Transverse colon (tissue), 4 donors: ENCODE measurements at regions not wholly inside any gene's neighbourhood (a gene's known extent, or its start where the extent isn't known, plus 50 kb on each side); places are given as distances from the start of the nearest gene placed in this dataset.

Source experiments
- DNase-seq: peaks from one replicate; pipeline ENCODE4 v3.0.0-alpha.2; 2019
- H3K27ac ChIP-seq, 4 donors: fragments of 200-600 bp; sonication (generic); 2 replicates each; pipeline ENCODE4 v1.5.1; 2016 to 2018; ENCODE audit warnings: inconsistent platforms in 4 of 4
- H3K27me3 ChIP-seq: fragments of 200-600 bp; sonication (generic); 2 replicates; pipeline ENCODE4 v1.5.1; 2017; ENCODE audit warnings: inconsistent platforms
- H3K36me3 ChIP-seq, 4 donors: fragments of 200-600 bp; sonication (generic); 2 replicates each; pipeline ENCODE4 v1.5.1; 2017 to 2019; ENCODE audit warnings: inconsistent platforms in 4 of 4
- H3K4me1 ChIP-seq, 4 donors: fragments of 200-600 bp; sonication (generic); 2 replicates each; pipeline ENCODE4 v1.5.1; 2017 to 2020; ENCODE audit warnings: inconsistent platforms in 4 of 4
- H3K4me3 ChIP-seq, 4 donors: fragments of 200-600 bp; sonication (generic); 1 replicate in 1 of 4; 2 replicates in 3 of 4; pipeline versions ENCODE4 v1.5.1 to v1.6.1; 2017 to 2019; ENCODE audit warnings: inconsistent platforms in 4 of 4
- H3K9me3 ChIP-seq, 2 donors: fragments of 200-600 bp; sonication (generic); 2 replicates each; pipeline ENCODE4 v1.5.1; 2017 to 2019; ENCODE audit warnings: inconsistent platforms in 2 of 2
- CTCF ChIP-seq, 5 experiments: fragments of 200-600 bp in 3 of 5; fragments of 450-650 bp in 2 of 5; sonication (generic) in 3 of 5; IDR thresholded peaks; 1 replicate in 2 of 5; 2 replicates in 3 of 5; pipeline ENCODE4 v1.5.1; 2016 to 2017; ENCODE audit warnings: antibody characterized with exemption in 5 of 5, inconsistent platforms in 3 of 5, mild to moderate bottlenecking in 2 of 5, moderate library complexity in 1 of 5
- EP300 ChIP-seq: sonication (generic); formaldehyde crosslinking; IDR thresholded peaks from one replicate; pipeline ENCODE4 v1.6.1; 2017; ENCODE audit warnings: antibody characterized with exemption, low read depth
- POLR2A ChIP-seq: fragments of 450-650 bp; IDR thresholded peaks from one replicate; pipeline ENCODE4 v1.6.1; 2016; ENCODE audit warnings: antibody characterized with exemption, mild to moderate bottlenecking, moderate library complexity
- POLR2AphosphoS5 ChIP-seq, 3 donors: sonication (generic); formaldehyde crosslinking; IDR thresholded peaks; one replicate each; pipeline ENCODE4 v1.6.1; 2016; ENCODE audit warnings: antibody characterized with exemption in 3 of 3
- WGBS, 2 donors: methylation state at CpG; one replicate each; pipeline ENCODE4 v1.1.5; 2018; ENCODE audit warnings: low coverage in 1 of 2; 5-methylcytosine and 5-hydroxymethylcytosine counted together
- in situ Hi-C, 4 donors: fragments of 200-750 bp; cut with MboI; loops; one replicate each; pipeline versions ENCODE4 v1.15.0 to v1.15.1; 2017; ENCODE audit warnings: low sequenced_read_pairs in 3 of 4, low pct_ligation_motif_present in 1 of 4, low pct_unique_long_range_greater_than_20kb in 1 of 4
- intact Hi-C: fragments of 100-400 bp; cut with DNase I; formaldehyde crosslinking; loops from one replicate; pipeline ENCODE4 v1.15.1; 2023; ENCODE audit warnings: low total_unique reads

GRCh38 chr3:163482695-163483094 lies 1595.6 kb downstream of the SI start:
- in situ Hi-C loops, result no loop called here
- H3K4me1 ChIP-seq, result no peaks in the 10 kb centered on the region
- intact Hi-C loops, result no loop called here

GRCh38 chr3:163481738-163482137 lies 1596.6 kb downstream of the SI start:
- in situ Hi-C loops, result no loop called here

More at GRCh38 chr3:163482695-163483094, 1595.6 kb downstream of the SI start:
- Histone ChIP-seq H3K4me3 (no peak overlapping the region), H3K27me3 (no peaks in the 10 kb centered on the region), H3K9me3 (no peaks in the 10 kb centered on the region), H3K36me3 (no peaks in the 10 kb centered on the region), H3K27ac (no peak overlapping the region)
- DNase-seq, result no peak
- no peak for TF ChIP-seq EP300
- TF ChIP-seq POLR2A, result no peak
- no peak for TF ChIP-seq CTCF (IDR thresholded peaks at IDR 0.05)

GRCh38 chr3:163476179-163476578 lies 1602.1 kb downstream of the SI start:
- in situ Hi-C loops, result no loop called here
- no peak for TF ChIP-seq CTCF (IDR thresholded peaks at IDR 0.05)
- no peak for TF ChIP-seq EP300
- no peak for TF ChIP-seq POLR2AphosphoS5 (IDR thresholded peaks at IDR 0.05)
- no peak for TF ChIP-seq POLR2A
- H3K4me1 ChIP-seq, result no peaks in the 10 kb centered on the region
- no peaks in the 10 kb centered on the region for H3K36me3 ChIP-seq
- H3K27ac ChIP-seq, result no peak overlapping the region
- no peaks in the 10 kb centered on the region for H3K9me3 ChIP-seq
- H3K4me3 ChIP-seq, result no peak overlapping the region
- WGBS, 2 donors, result 38 to 54% methylated on average over 2 of the region's 2 CpGs
- intact Hi-C loops, result no loop called here
- no peak for DNase-seq
- H3K27me3 ChIP-seq, result no peaks in the 10 kb centered on the region

More at GRCh38 chr3:163481738-163482137, 1596.6 kb downstream of the SI start:
- intact Hi-C loops, result no loop called here
- H3K27ac ChIP-seq, result no peak overlapping the region
- H3K4me3 ChIP-seq, result no peak overlapping the region
- no peaks in the 10 kb centered on the region for H3K27me3 ChIP-seq
- WGBS, 2 donors, result 0 to 30% methylated on average over 1 of the region's 1 CpG
- no peak for TF ChIP-seq EP300
- TF ChIP-seq POLR2A, result no peak
- no peak for TF ChIP-seq POLR2AphosphoS5 (IDR thresholded peaks at IDR 0.05)
- no peak for TF ChIP-seq CTCF (IDR thresholded peaks at IDR 0.05)
- no peaks in the 10 kb centered on the region for H3K36me3 ChIP-seq
- DNase-seq, result no peak
- no peaks in the 10 kb centered on the region for H3K9me3 ChIP-seq
- H3K4me1 ChIP-seq, result no peaks in the 10 kb centered on the region

GRCh38 chr3:163474766-163475165 lies 1603.5 kb downstream of the SI start:
- no peak overlapping the region for H3K27ac ChIP-seq
- in situ Hi-C loops (no loop called here), intact Hi-C loops (no loop called here)
- no peak for DNase-seq
- no peaks in the 10 kb centered on the region for H3K27me3 ChIP-seq
- no peak for TF ChIP-seq CTCF (IDR thresholded peaks at IDR 0.05)
- no peak for TF ChIP-seq POLR2A
- TF ChIP-seq POLR2AphosphoS5 (IDR thresholded peaks at IDR 0.05), result no peak
- TF ChIP-seq EP300, result no peak
- 78 to 82% methylated on average over 1 of the region's 1 CpG for WGBS, 2 donors
- H3K4me3 ChIP-seq, result no peak overlapping the region
- no peaks in the 10 kb centered on the region for H3K36me3 ChIP-seq
- H3K4me1 ChIP-seq, result no peaks in the 10 kb centered on the region
- no peaks in the 10 kb centered on the region for H3K9me3 ChIP-seq
